ENCODE measurements at regions not wholly inside any gene's neighbourhood (a gene's known extent, or its start where the extent isn't known, plus 50 kb on each side); places are given as distances from the start of the nearest gene placed in this dataset.
"Not testable (repeated sequence)": the region's sequence is repeated elsewhere in the genome, so short reads cannot be mapped to it uniquely, and the experiment has no call there.

DNA sequence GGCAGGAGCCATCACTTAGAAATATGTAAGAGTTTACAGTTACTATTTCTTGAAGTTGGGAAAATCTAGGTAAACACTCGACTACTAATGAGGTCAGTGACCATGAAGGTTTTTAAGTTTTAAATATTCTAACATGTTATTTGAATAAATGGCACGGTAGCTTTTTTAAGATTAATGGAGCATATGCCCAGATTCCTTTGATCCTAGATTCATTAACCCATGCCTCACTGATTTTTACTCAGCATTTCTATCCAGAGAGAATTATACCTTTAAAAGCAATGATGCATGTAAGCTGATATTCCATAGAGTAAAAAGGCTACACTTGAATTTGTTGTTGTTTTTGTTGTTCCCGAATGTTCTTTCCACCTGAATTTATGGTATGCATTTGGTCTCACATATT lies 541.4 kb downstream of the DACH1 start:
- Mint-ChIP-seq H3K27me3 (peaks cover 2% of the 10 kb centered on the region), H3K27ac (no peak overlapping the region), H3K9me3 (no peaks in the 10 kb centered on the region), H3K4me1 (ENCODE audit: low read depth) (no peaks in the 10 kb centered on the region), H3K4me3 (no peak overlapping the region), H3K36me3 (ENCODE audit: low read depth) (no peaks in the 10 kb centered on the region)
- DNase-seq = no peak

DNA sequence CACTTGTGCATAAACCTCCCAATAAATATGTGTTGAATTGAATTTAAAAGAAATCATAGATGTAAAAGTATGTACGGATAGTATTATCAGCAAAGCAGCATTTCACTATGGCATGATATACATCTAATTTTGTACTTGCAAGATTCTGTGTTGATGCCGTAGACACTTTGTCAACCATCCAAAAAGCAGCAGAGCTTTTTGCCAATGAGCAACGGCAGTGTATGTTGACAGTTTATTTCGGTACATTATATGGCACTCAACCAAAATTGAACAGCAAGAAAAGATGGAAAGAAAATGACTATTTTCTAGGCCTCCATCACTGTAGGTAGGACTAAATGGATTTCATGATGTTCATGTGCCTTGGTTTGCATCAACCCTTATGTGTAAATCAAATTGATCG lies 543.7 kb downstream of the DACH1 start:
- Mint-ChIP-seq H3K27ac (no peak overlapping the region), H3K4me1 (ENCODE audit: low read depth) (no peaks in the 10 kb centered on the region), H3K27me3 (peaks cover 2% of the 10 kb centered on the region), H3K9me3 (no peaks in the 10 kb centered on the region), H3K4me3 (no peak overlapping the region), H3K36me3 (ENCODE audit: low read depth) (no peaks in the 10 kb centered on the region)
- no peak for DNase-seq

DNA sequence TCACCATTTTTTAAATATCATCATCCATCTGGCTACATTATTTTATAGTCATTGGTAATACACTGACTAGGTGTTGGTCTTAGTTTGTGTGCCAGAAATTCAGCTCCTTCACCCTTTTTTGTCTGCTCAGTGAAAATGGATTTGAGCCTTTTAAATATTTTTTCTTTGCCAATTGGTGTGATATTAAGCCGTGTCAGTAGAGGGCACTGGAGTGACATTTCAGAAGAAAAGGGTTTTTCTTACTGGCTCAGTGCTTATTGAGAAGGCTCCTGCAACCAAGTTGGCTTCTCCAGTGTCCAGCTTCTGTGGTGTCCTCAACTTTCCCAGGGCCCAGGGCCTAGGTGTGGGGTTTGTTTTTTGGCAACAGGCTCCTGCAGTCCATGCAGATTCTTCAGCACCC lies 546.6 kb downstream of the DACH1 start:
- Mint-ChIP-seq H3K27me3 (no peaks in the 10 kb centered on the region), H3K36me3 (ENCODE audit: low read depth) (no peaks in the 10 kb centered on the region), H3K4me1 (ENCODE audit: low read depth) (no peaks in the 10 kb centered on the region), H3K9me3 (no peaks in the 10 kb centered on the region), H3K4me3 (no peak overlapping the region), H3K27ac (no peak overlapping the region)
- no peak for DNase-seq

DNA sequence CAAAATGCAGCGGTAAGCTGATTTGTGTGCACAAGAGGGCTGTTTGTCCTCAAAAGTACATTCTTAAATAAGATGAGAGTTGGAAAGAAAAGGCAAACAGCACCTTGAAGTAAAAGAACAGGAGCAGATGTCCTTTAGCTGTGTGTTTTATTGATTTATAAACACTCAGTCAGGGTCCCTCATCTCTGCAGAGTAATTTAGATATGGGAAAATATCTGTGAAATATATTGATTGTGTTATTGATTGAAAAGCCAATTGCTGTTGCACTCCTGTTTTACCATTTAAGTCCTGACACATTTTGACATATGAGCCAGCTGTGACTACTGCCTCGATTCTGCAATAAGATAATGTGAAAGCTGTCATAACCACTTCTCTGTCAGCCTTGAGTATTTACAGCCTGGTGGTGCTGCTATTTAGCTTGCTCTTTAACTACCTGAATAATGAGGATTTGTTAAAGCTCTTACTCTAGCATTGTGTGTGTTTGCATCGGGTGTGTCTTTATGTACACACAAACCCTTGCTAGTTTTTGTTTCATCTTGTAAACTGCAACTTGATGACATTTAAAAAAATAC lies 550.1 kb downstream of the DACH1 start:
- Mint-ChIP-seq H3K4me1 (ENCODE audit: low read depth) (no peaks in the 10 kb centered on the region), H3K9me3 (no peaks in the 10 kb centered on the region), H3K27me3 (no peaks in the 10 kb centered on the region), H3K27ac (no peak overlapping the region), H3K36me3 (ENCODE audit: low read depth) (no peaks in the 10 kb centered on the region), H3K4me3 (no peak overlapping the region)
- no peak for DNase-seq

GRCh38 chr13:71312923-71313322 lies 554.1 kb downstream of the DACH1 start:
- no peak overlapping the region for H3K4me3 Mint-ChIP-seq
- no peak overlapping the region for H3K27ac Mint-ChIP-seq
- H3K4me1 Mint-ChIP-seq (ENCODE audit: low read depth) = no peaks in the 10 kb centered on the region
- no peaks in the 10 kb centered on the region for H3K27me3 Mint-ChIP-seq
- H3K36me3 Mint-ChIP-seq (ENCODE audit: low read depth) = no peaks in the 10 kb centered on the region
- H3K9me3 Mint-ChIP-seq = no peaks in the 10 kb centered on the region
- DNase-seq = no peak

DNA sequence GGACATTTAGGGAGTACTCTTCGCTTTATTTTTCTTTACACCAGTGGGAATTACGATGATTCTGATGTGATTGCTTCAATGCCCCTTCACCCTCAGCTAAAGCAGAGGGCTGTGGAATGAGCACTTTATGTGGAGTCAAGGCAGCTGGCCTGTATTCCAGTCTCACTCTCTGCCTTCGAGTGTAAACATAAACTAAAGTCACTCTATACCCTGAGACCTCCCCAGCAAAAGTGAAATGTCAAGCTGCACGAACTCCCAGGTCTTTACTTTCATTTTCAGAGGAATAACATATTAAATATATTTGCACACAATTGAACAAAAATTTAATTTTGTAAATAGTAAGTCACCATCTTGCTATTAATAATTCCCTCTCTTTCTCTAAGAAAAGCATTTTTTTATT lies 557.1 kb downstream of the DACH1 start:
- no peaks in the 10 kb centered on the region for H3K9me3 Mint-ChIP-seq
- no peak for DNase-seq
- no peaks in the 10 kb centered on the region for H3K4me1 Mint-ChIP-seq (ENCODE audit: low read depth)
- H3K27me3 Mint-ChIP-seq = no peaks in the 10 kb centered on the region
- no peak overlapping the region for H3K27ac Mint-ChIP-seq
- H3K36me3 Mint-ChIP-seq (ENCODE audit: low read depth) = no peaks in the 10 kb centered on the region
- H3K4me3 Mint-ChIP-seq = no peak overlapping the region

DNA sequence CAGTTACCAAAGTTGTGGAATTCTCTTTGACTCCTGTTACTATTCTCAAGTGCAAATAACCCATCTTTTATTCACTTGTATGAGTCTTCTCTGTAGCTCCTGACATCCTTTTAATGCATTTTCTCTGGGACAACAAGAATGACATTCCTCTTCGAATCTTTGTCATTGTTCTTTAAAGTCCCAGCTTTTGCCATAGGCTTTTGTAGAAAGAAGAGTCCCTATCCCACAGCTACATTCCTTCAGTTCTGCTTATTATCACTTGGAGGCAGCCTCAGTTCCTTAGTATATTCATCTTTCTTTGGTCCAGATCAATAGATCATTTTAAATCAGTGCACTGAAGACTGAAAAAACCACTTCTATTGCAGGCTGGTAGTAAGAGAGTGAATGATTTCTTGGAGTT lies 560.2 kb downstream of the DACH1 start:
- no peaks in the 10 kb centered on the region for H3K9me3 Mint-ChIP-seq
- peaks cover 3% of the 10 kb centered on the region for H3K27me3 Mint-ChIP-seq
- no peaks in the 10 kb centered on the region for H3K36me3 Mint-ChIP-seq (ENCODE audit: low read depth)
- no peak for DNase-seq
- H3K4me1 Mint-ChIP-seq (ENCODE audit: low read depth) = no peaks in the 10 kb centered on the region
- H3K27ac Mint-ChIP-seq = no peak overlapping the region
- no peak overlapping the region for H3K4me3 Mint-ChIP-seq

GRCh38 chr13:71304861-71305260 lies 562.1 kb downstream of the DACH1 start:
- no peaks in the 10 kb centered on the region for H3K9me3 Mint-ChIP-seq
- H3K4me3 Mint-ChIP-seq = no peak overlapping the region
- no peaks in the 10 kb centered on the region for H3K4me1 Mint-ChIP-seq (ENCODE audit: low read depth)
- no peak for DNase-seq
- no peak overlapping the region for H3K27ac Mint-ChIP-seq
- no peaks in the 10 kb centered on the region for H3K36me3 Mint-ChIP-seq (ENCODE audit: low read depth)
- peaks cover 3% of the 10 kb centered on the region for H3K27me3 Mint-ChIP-seq

GRCh38 chr13:71303144-71303543 lies 563.9 kb downstream of the DACH1 start:
- Mint-ChIP-seq H3K27me3 (peaks cover 3% of the 10 kb centered on the region), H3K27ac (no peak overlapping the region), H3K4me3 (no peak overlapping the region), H3K9me3 (no peaks in the 10 kb centered on the region), H3K36me3 (ENCODE audit: low read depth) (no peaks in the 10 kb centered on the region), H3K4me1 (ENCODE audit: low read depth) (no peaks in the 10 kb centered on the region)
- no peak for DNase-seq

DNA sequence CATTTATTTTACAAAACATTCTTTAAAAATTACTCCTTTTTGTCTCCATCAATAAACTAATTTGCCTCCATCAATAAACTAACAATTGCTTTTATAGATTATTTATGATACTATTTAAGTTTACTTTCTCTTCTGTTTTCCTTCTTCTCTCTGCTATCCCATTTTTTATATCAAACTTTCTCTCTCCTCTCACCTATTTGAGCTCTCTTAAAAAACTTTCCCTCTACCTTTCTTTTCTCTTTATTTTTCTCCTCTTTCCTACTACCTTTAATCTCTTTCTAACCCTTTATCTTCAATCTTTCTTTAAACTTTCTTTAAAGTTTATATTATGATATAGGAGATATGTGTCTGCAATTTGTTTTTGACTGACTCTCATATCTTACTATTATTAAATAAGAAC lies 566.4 kb downstream of the DACH1 start:
- Mint-ChIP-seq H3K9me3 (peaks cover 3% of the 10 kb centered on the region), H3K27me3 (peaks cover 3% of the 10 kb centered on the region), H3K4me3 (no peak overlapping the region), H3K4me1 (ENCODE audit: low read depth) (no peaks in the 10 kb centered on the region), H3K36me3 (ENCODE audit: low read depth) (no peaks in the 10 kb centered on the region), H3K27ac (no peak overlapping the region)
- DNase-seq = no peak

DNA sequence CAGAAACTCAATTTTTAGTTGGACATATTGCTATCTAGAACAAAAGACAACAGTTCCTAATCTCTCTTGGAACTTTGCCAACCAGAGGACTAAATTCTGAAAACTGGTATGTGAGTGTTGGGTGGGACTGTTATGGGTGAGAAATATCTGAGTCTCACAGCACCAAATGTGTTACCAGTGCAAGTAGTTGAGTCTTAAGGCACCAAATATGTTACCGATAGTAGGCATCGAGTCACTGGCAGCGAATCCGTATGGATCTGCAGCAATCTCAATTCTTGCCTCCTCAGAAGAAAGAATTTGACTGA lies 575.2 kb downstream of the DACH1 start:
- DNase-seq = no peak
- Mint-ChIP-seq H3K4me3 (no peak overlapping the region), H3K36me3 (ENCODE audit: low read depth) (peaks cover 3% of the 10 kb centered on the region), H3K27ac (peak overlapping the region; percentile 85), H3K4me1 (ENCODE audit: low read depth) (peaks cover 22% of the 10 kb centered on the region), H3K9me3 (peaks cover 4% of the 10 kb centered on the region), H3K27me3 (peaks cover 2% of the 10 kb centered on the region)

DNA sequence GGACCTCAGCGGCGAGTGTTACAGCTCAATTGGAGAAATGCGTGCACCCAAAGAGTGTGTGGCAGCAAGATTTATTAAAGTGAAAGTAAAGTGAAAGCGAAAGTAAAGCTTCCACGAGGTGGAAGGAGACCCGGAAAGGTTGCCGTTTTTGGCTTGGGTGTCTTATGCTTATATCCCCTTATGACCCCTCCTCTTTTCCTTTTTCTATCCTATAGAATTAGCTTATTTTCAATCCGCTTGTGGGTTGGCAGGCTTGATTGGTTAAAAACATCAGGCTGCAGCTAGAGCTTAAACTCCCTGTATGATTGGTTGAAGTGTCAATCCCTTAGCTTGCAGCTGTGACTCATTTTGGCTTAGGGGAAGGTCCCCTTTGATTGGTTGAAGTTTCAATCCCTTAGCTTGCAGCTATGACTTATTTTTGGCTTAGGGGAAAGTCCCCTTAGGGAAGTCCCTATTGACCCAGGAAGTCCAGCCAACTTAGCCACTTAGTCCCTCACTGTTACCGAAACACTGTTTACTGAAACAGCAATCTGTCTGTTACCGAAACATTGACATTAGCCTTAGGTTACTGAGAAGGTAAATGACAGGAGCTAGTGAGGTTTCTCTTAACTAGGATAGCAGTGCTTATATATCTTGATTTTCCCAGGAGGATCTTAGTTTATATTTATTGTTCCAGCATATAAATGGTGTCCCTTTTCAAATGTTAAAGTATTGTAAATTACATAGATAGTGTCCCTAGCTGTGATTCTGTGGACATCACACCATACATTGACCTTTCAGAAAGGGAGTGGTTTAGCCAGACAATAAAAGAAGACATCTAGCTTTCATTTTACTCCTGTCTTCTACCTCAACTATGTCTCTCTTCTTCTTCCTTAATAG lies 575.8 kb downstream of the DACH1 start:
- peaks cover 4% of the 10 kb centered on the region for H3K9me3 Mint-ChIP-seq
- H3K4me3 Mint-ChIP-seq = peak overlapping the region; percentile 69
- peak; percentile 42 for DNase-seq
- H3K4me1 Mint-ChIP-seq (ENCODE audit: low read depth) = peaks cover 22% of the 10 kb centered on the region
- peaks cover 3% of the 10 kb centered on the region for H3K36me3 Mint-ChIP-seq (ENCODE audit: low read depth)
- peak overlapping the region; percentile 85 for H3K27ac Mint-ChIP-seq
- H3K27me3 Mint-ChIP-seq = peaks cover 2% of the 10 kb centered on the region

- not testable (repeated sequence) for H3K4me3 Mint-ChIP-seq; H3K27me3 Mint-ChIP-seq; H3K36me3 Mint-ChIP-seq (ENCODE audit: low read depth); DNase-seq; H3K9me3 Mint-ChIP-seq
- peak overlapping the region; percentile 85 for H3K27ac Mint-ChIP-seq
- peaks cover 22% of the 10 kb centered on the region for H3K4me1 Mint-ChIP-seq (ENCODE audit: low read depth)
These were observed 577.0 kb downstream of the DACH1 start for GRCh38 chr13:71289980-71290379.

DNA sequence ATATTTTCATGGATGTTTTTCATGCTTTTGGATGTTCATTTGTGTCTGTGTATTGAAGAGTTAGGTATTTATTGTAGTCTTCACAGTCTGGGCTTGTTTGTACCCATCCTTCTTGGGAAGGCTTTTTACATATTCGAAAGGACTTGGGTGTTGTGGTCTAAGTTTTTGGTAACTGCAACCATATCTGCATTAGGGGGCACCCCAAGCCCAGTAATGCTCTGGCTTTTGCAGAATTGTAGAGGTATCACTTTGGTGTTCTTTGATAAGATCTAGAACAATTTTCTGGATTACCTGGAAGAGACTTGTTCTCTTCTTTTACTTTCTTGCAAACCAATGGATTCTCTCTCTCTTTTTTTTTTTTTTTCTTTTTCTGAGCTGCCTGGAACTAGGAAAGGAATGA lies 581.3 kb downstream of the DACH1 start:
- H3K4me3 Mint-ChIP-seq = no peak overlapping the region
- peaks cover 3% of the 10 kb centered on the region for H3K36me3 Mint-ChIP-seq (ENCODE audit: low read depth)
- peaks cover 9% of the 10 kb centered on the region for H3K4me1 Mint-ChIP-seq (ENCODE audit: low read depth)
- no peak for DNase-seq
- no peak overlapping the region for H3K27ac Mint-ChIP-seq
- H3K9me3 Mint-ChIP-seq = no peaks in the 10 kb centered on the region
- H3K27me3 Mint-ChIP-seq = peaks cover 2% of the 10 kb centered on the region

DNA sequence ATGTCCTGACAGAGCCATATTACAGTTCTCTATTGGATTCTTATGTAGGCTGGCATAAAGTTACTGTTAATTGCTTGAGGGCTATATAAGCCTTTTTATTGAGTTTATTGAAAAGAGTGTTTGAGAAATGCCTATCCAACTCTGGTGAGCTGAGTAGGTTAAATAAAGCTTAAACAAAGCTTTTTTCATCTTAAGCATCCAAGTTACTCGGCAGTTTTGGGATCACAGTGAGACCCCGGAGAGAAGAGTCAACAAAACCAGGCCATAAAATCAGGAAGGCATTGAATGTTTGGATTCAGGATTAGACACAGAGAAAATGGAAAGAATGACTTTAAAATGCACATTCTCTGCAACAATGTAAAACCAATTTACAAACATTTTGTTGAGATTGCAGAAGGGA lies 588.5 kb downstream of the DACH1 start:
- Mint-ChIP-seq H3K27me3 (no peaks in the 10 kb centered on the region), H3K9me3 (no peaks in the 10 kb centered on the region), H3K4me1 (ENCODE audit: low read depth) (no peaks in the 10 kb centered on the region), H3K4me3 (no peak overlapping the region), H3K36me3 (ENCODE audit: low read depth) (no peaks in the 10 kb centered on the region), H3K27ac (no peak overlapping the region)
- DNase-seq = no peak
